ENCODE measurements at regions not wholly inside any gene's neighbourhood (a gene's known extent, or its start where the extent isn't known, plus 50 kb on each side); places are given as distances from the start of the nearest gene placed in this dataset.

DNA sequence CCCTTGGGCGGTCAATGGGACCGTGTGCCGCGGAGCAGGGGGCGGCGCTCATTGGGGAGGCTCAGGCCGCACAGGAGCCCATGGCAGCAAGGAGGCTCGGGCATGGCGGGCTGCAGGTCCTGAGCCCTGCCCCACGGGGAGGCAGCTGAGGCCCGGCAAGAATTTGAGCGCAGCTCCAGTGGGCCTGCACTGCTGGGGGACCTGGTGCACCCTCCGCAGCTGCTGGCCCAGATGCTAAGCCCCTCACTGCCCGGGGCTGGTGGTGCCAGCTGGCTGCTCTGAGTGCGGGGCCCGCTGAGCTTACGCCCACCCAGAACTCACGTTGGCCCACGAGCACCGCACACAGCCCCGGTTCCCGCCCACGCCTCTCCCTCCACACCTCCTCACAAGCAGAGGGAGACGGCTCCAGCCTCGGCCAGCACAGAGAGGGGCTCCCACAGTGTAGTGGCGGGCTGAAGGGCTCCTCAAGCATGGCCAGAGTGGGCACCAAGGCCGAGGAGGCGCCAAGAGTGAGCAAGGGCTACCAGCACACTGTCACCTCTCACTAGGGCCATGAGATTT lies 141.1 kb upstream of the OR13F1 start:
- Histone ChIP-seq H3K79me1 (ENCODE audit: insufficient read depth, low read depth, low read length, poor library complexity, severe bottlenecking) (no peaks in the 10 kb centered on the region), H3K27ac (ENCODE audit: insufficient read length, low read depth, low read length) (no peak overlapping the region), H3K4ac (ENCODE audit: low read depth, low read length) (no peak overlapping the region), H2BK5ac (ENCODE audit: insufficient read length, low read length) (no peak overlapping the region), H3K27me3 (ENCODE audit: insufficient read depth, low read length) (no peaks in the 10 kb centered on the region), H3T11ph (ENCODE audit: low read length) (no peak overlapping the region), H3K56ac (ENCODE audit: insufficient read length, low read depth, low read length) (no peak overlapping the region), H2AFZ (ENCODE audit: low read length) (no peak overlapping the region), H4K8ac (replicated peaks; ENCODE audit: insufficient read length, low read depth, low read length) (no peak overlapping the region), H2BK12ac (ENCODE audit: insufficient read length, low read depth, low read length) (no peak overlapping the region), H2AK5ac (ENCODE audit: insufficient read length, low read length) (no peak overlapping the region), H3K79me2 (ENCODE audit: insufficient read depth, low read length) (no peaks in the 10 kb centered on the region), H3K23me2 (ENCODE audit: insufficient read length, low read depth, low read length, poor library complexity, severe bottlenecking) (no peaks in the 10 kb centered on the region), H4K20me1 (ENCODE audit: control insufficient read depth, insufficient read depth, insufficient read length) (no peaks in the 10 kb centered on the region), H2BK20ac (ENCODE audit: low read depth, low read length, poor library complexity, severe bottlenecking) (no peak overlapping the region), H2BK15ac (ENCODE audit: low read depth, low read length) (no peak overlapping the region), H3K9me3 (ENCODE audit: control insufficient read depth, low read depth, low read length) (no peaks in the 10 kb centered on the region), H4K5ac (ENCODE audit: insufficient read length, low read depth, low read length) (no peak overlapping the region), H4K91ac (ENCODE audit: insufficient read length, low read depth, low read length) (no peak overlapping the region), H3K4me2 (ENCODE audit: insufficient read depth, insufficient read length, low read length) (no peak overlapping the region), H3K23ac (ENCODE audit: insufficient read length, low read depth, low read length) (no peak overlapping the region), H2BK120ac (ENCODE audit: low read depth, low read length, poor library complexity, severe bottlenecking) (no peak overlapping the region), H3K9ac (ENCODE audit: extremely low read depth, insufficient read length, low read length) (no peak overlapping the region), H3K14ac (ENCODE audit: insufficient read depth, low read length) (no peak overlapping the region), H3K4me1 (ENCODE audit: insufficient read depth, low read length) (no peaks in the 10 kb centered on the region), H3K18ac (ENCODE audit: insufficient read length, low read depth, low read length) (no peak overlapping the region)
- DNase-seq = no peak
- WGBS (ENCODE audit: extremely low coverage, insufficient read length, low lambda C conversion rate) = no CpG with 5 or more reads among the region's 28 CpGs
- Mint-ChIP-seq H3K4me3 (no peak overlapping the region), H3K27me3 (ENCODE audit: low read depth) (no peaks in the 10 kb centered on the region), H3K27ac (no peak overlapping the region), H3K4me1 (peaks cover 11 to 14% of the 10 kb centered on the region in 2 experiments), H3K36me3 (ENCODE audit: insufficient read depth in 1 of 3, low read depth in 3 of 3) (peaks cover 5 to 18% (median 17%) of the 10 kb centered on the region in 3 experiments; a peak in 6 of 7 replicates), H3K9me3 (peaks cover 14 to 15% of the 10 kb centered on the region in 2 experiments; a peak in 4 of 5 replicates)
- TF ChIP-seq, protein P1, sequence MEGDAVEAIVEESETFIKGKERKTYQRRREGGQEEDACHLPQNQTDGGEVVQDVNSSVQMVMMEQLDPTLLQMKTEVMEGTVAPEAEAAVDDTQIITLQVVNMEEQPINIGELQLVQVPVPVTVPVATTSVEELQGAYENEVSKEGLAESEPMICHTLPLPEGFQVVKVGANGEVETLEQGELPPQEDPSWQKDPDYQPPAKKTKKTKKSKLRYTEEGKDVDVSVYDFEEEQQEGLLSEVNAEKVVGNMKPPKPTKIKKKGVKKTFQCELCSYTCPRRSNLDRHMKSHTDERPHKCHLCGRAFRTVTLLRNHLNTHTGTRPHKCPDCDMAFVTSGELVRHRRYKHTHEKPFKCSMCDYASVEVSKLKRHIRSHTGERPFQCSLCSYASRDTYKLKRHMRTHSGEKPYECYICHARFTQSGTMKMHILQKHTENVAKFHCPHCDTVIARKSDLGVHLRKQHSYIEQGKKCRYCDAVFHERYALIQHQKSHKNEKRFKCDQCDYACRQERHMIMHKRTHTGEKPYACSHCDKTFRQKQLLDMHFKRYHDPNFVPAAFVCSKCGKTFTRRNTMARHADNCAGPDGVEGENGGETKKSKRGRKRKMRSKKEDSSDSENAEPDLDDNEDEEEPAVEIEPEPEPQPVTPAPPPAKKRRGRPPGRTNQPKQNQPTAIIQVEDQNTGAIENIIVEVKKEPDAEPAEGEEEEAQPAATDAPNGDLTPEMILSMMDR (conservative IDR thresholded peaks at IDR 0.05) = no peak

Data from H9 (cell line).